GM23338 (cell line): ENCODE measurements at regions not wholly inside any gene's neighbourhood (a gene's known extent, or its start where the extent isn't known, plus 50 kb on each side); places are given as distances from the start of the nearest gene placed in this dataset.

Source experiments
- EZH2 ChIP-seq: fragments of 200-600 bp; sonication (generic); IDR thresholded peaks from one replicate; pipeline ENCODE4 v1.8.0; 2017; ENCODE audit warnings: antibody characterized with exemption, mild to moderate bottlenecking, low read depth; ENCODE audit not compliant: unreplicated experiment
- EZH2phosphoT487 ChIP-seq: fragments of 200-600 bp; sonication (generic); IDR thresholded peaks from one replicate; pipeline ENCODE4 v1.8.1; 2018; ENCODE audit warnings: antibody characterized with exemption; ENCODE audit not compliant: unreplicated experiment
- POLR2AphosphoS5 ChIP-seq: IDR thresholded peaks from 2 replicates; pipeline ENCODE4 v1.6.1; 2016; ENCODE audit warnings: antibody characterized with exemption, low read depth
- REST ChIP-seq: IDR thresholded peaks from one replicate; pipeline ENCODE4 v1.6.1; 2018; ENCODE audit warnings: antibody characterized with exemption; ENCODE audit not compliant: unreplicated experiment
- ZNF114 ChIP-seq: fragments of 250-450 bp; sonication (Bioruptor Pico); IDR thresholded peaks from 2 replicates; pipeline ENCODE4 v1.5.0; 2020; ENCODE audit warnings: mild to moderate bottlenecking, moderate library complexity
- TF ChIP-seq, protein P1 (sequence below), 2 experiments: fragments of 200-600 bp in 1 of 2; sonication (generic) in 1 of 2; conservative IDR thresholded peaks; 2 replicates each; pipeline versions ENCODE4 v1.5.1 to v1.6.1; 2016 to 2017; ENCODE audit warnings: antibody characterized with exemption in 2 of 2, low read depth in 2 of 2, mild to moderate bottlenecking in 2 of 2, moderate library complexity in 1 of 2

DNA sequence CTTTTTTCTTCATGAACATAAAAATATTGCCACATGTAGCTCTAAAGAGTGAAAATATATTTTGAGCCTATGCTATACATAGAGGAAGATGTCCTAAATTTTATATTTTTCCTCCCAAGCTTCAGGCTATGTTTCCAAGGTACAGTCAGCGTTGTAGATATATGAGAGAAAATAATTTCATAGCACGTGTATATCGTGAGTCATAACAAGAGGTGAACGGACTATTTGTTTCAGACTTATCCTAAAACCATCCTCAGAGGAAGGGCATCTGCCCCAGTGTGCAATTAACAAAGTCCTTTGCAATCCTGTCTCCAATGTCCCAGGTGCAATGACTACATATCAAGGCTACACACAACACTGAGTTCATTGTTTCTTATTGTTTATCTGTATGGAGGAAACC lies 177.3 kb upstream of the ARRDC4 start:
- TF ChIP-seq, protein P1, sequence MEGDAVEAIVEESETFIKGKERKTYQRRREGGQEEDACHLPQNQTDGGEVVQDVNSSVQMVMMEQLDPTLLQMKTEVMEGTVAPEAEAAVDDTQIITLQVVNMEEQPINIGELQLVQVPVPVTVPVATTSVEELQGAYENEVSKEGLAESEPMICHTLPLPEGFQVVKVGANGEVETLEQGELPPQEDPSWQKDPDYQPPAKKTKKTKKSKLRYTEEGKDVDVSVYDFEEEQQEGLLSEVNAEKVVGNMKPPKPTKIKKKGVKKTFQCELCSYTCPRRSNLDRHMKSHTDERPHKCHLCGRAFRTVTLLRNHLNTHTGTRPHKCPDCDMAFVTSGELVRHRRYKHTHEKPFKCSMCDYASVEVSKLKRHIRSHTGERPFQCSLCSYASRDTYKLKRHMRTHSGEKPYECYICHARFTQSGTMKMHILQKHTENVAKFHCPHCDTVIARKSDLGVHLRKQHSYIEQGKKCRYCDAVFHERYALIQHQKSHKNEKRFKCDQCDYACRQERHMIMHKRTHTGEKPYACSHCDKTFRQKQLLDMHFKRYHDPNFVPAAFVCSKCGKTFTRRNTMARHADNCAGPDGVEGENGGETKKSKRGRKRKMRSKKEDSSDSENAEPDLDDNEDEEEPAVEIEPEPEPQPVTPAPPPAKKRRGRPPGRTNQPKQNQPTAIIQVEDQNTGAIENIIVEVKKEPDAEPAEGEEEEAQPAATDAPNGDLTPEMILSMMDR (conservative IDR thresholded peaks at IDR 0.05; ENCODE audit: low read depth in 2 of 2) = no peak
- TF ChIP-seq REST (no peak), POLR2AphosphoS5 (no peak), ZNF114 (CRISPR knock-in tag) (no peak), EZH2 (no peak), EZH2phosphoT487 (no peak)
